Spleen (tissue), 7 donors: ENCODE measurements at regions not wholly inside any gene's neighbourhood (a gene's known extent, or its start where the extent isn't known, plus 50 kb on each side); places are given as distances from the start of the nearest gene placed in this dataset.

ENCODE experiments used
- POLR2A ChIP-seq, 3 donors: fragments of 450-650 bp; IDR thresholded peaks; one replicate each; pipeline ENCODE4 v1.5.1; 2017; ENCODE audit warnings: antibody characterized with exemption in 3 of 3, mild to moderate bottlenecking in 1 of 3
- TF ChIP-seq, protein P1 (sequence below), 11 experiments: fragments of 200-600 bp in 7 of 11; fragments of 450-650 bp in 4 of 11; sonication (generic) in 4 of 11; IDR thresholded peaks in 8 of 11; conservative IDR thresholded peaks in 3 of 11; 1 replicate in 7 of 11; 2 replicates in 4 of 11; pipeline versions ENCODE4 v1.4.0 to v1.8.0; 2016 to 2021; ENCODE audit warnings: antibody characterized with exemption in 11 of 11, inconsistent platforms in 4 of 11, mild to moderate bottlenecking in 1 of 11
- donor health status: DM: no; HTN: no; CAD: no; lungs with moderate emphysema.
- donor health status: DM: no; HTN: no; CAD: no.
- donor health status: DM: no; HTN: no; CAD: no.

GRCh38 chr12:31228811-31229792 lies 96.8 kb downstream of the SINHCAF start:
- TF ChIP-seq, protein P1, sequence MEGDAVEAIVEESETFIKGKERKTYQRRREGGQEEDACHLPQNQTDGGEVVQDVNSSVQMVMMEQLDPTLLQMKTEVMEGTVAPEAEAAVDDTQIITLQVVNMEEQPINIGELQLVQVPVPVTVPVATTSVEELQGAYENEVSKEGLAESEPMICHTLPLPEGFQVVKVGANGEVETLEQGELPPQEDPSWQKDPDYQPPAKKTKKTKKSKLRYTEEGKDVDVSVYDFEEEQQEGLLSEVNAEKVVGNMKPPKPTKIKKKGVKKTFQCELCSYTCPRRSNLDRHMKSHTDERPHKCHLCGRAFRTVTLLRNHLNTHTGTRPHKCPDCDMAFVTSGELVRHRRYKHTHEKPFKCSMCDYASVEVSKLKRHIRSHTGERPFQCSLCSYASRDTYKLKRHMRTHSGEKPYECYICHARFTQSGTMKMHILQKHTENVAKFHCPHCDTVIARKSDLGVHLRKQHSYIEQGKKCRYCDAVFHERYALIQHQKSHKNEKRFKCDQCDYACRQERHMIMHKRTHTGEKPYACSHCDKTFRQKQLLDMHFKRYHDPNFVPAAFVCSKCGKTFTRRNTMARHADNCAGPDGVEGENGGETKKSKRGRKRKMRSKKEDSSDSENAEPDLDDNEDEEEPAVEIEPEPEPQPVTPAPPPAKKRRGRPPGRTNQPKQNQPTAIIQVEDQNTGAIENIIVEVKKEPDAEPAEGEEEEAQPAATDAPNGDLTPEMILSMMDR (IDR thresholded peaks at IDR 0.05 in 8 of 11, conservative IDR thresholded peaks at IDR 0.05 in 3 of 11) = no peak
- TF ChIP-seq POLR2A (IDR thresholded peaks at IDR 0.05) = no peak
